CD4-positive, alpha-beta T cell treated with Interleukin-6 for 4 hours (primary cell): ENCODE measurements at regions not wholly inside any gene's neighbourhood (a gene's known extent, or its start where the extent isn't known, plus 50 kb on each side); places are given as distances from the start of the nearest gene placed in this dataset.

ENCODE experiments used
- DNase-seq: peaks from one replicate; pipeline ENCODE4 v3.0.0-alpha.2; 2020; ENCODE audit warnings: mixed read lengths

- no peak for DNase-seq
Observed at GRCh38 chr12:98296462-98297079, 218.8 kb upstream of the TMPO start.

DNA sequence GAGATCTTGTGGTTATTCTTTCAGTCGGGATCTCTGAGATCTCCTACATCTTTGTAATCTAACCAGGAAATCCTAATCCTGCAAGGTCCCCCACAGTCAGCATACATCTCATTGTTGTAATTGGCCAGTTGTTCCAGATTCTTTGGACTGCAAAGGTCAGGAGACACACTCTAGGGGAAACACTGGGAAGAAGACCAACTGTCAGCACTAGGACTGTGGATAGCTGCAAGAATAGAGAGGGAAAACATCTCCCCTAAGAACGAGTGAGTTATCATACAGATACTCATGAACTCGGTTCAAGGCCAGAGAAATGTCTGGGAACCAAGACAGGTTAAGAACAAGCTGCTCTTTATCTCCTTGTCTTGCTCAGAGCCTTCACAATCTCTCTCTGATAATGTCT is 217.9 kb upstream of the TMPO start:
- DNase-seq: no peak

DNA sequence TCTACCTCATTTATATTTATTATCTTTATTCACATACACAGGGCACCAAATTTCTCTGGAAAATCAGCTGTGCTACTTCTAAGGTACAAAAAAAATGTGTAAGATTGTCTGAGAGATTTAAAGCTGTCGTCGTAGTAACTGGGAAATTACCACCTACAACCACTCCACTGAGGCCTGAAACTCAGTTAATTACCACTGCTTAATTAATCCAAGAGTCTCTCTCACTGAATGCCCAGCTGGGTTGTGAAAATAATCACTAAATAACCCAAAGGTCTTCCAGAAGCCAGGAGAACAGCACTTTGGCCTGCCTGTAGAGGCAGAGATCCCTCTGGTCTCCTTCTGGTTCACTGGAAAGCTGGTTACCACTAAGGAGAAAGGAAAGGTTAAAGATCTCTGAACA is 207.2 kb upstream of the TMPO start:
- no peak for DNase-seq

DNA sequence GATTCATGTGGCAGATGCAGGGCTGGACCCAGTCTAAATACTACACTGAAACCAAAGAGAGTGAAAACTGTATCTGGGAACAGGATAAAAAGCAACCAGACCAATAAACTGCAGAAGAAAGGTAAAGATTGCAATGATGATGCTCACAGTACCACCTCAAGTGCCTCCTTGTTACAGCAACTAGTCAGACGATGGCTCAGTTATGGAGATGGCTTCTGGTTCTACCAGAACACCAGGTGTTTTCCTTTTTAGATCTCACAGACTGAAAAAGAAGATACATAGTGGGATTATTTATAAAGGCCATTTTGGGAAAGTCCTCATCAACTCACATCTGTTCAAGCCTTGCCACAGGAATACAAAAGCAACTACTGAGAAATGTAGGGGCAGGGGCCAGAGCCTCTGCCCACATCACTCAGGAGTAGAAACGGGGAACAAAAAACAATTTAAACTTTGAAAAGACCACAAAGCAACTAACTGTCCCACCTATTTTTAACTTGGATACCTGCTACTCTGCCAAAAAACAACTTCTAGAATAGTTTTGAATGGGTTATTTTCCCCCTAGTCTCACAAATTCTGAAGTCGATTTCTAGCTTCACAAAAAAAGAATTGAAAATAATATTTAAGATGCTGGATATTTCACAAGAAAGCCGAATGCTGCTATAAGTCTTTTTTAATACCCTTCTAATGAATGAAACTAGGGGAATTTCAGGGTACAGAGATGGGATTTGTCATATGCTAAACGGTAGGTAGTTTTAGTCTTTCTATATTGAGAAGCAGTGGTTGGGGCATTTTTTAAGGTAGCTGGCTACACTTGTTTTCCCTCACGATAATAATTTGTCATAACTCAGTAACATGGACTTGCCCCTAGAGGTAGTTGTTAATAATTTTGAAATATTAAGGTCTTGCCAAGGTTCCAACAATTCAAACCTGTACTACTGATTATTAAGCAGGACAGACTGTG is 197.2 kb upstream of the TMPO start:
- no peak for DNase-seq

DNA sequence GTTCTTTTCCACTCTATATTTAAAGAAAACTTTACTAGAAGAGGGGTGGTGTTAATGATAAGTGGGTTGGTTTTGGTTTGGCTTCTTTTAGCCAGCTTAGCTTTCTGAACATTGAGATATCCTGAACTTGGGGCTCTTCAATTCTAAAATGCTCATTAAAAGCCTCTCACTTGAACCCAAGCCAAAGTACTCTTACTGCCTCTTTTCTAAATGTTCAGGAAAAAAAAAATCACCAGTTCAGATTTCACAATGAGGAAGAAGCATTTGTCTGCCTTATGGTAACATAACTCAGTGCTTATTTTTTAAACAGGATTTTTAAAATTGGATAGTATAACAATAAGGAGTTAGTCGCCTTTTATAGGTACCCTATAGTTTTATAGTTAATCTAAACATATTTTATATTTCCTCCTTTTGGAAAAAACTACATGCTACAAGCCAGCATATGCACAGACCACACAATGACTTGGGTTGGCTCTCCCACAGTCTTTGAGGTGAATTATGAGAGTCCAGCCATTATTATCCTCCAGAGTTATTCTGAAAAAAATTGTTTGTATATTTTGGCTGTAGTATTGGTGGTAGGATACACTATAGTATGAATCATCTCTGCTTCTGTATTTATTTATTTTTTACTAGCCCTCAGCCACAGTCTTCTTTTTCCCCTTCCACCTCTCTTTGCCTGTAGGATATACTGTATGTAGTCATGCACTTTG is 195.5 kb upstream of the TMPO start:
- no peak for DNase-seq

DNA sequence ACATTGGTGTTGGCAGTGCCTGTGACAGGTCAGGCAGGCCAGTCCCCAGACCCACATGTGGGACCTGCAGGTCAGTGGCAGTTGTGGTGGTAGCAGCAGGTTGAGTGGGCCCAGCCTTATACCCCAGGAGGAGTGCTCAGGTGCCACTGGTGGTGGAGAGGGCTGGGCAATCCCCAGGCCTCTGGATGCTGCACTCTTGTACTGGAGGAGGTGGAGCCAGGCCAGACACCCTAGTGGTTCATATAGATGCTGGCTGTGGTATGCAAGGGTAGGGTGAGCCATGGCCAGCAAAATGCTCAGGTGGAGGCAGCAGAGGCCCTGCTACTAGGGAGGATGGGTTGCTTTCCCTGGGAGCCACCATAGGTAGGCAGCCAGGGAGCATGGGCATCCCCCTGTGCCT is 190.4 kb upstream of the TMPO start:
- no peak for DNase-seq

DNA sequence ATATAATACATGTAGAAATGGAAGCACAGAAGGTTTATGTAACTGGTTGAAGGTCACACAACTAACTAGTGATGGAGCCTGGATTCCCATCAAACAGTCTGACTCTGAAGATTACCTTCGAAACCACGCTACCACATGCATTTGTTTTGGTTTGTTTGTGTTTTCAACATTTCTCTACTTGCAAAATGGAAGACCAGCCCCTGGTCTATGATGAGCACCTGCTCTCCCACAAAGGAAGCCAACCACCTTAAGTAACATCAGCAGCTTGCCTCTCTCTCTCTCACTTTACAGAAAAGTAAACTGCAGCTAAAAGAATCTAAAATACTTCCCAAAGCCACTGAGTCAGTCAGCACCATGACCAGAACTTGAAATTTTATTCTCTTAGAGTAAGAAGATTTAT is 186.9 kb upstream of the TMPO start:
- no peak for DNase-seq

- no peak for DNase-seq
Observed at GRCh38 chr12:98329589-98329988, 185.8 kb upstream of the TMPO start.

- no peak for DNase-seq
Observed at GRCh38 chr12:98332642-98333041, 182.7 kb upstream of the TMPO start.

GRCh38 chr12:98334768-98335167 is 180.6 kb upstream of the TMPO start:
- DNase-seq: no peak

DNA sequence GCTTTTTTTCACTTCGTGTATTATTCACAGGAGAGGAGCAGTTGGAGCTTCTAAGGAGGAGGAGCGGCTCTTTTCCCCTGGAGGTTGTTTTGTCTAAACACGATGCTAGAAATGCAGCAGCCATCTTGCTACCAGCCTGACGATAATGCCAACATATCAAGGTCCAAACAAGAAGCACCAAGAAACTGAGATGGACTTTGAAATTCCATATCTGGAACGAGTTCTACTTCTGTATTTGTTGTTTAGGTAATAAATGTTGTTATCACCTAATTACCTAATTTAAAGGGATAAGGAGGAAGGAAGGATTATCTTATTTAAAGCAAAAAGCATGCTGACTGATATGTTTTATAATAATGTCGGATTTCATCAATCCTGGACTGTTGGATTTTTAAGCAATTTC is 174.4 kb upstream of the TMPO start:
- DNase-seq: no peak

DNA sequence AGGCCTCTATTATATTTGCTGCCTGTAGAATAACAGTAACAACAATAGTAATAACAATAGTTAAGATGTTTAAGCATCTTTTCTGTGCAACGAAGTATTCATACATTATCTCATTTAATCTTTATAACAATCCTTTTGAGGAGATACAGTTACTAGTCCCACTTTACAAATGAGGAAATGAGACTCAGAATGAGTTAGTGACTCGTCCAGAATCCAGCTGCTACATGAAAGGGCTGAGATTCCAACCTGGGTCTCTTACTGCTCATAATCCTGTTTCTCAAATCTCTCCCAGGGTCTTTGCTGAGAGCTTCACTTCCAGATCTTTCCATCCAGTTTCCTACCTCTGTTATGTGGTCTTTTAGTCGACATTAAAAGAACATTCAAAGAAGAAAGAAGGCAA is 173.7 kb upstream of the TMPO start:
- DNase-seq: no peak

- DNase-seq: no peak
Observed at GRCh38 chr12:98343002-98343567, 172.3 kb upstream of the TMPO start.

GRCh38 chr12:98344046-98344930 is 171.1 kb upstream of the TMPO start:
- DNase-seq: no peak

- no peak for DNase-seq
Observed at GRCh38 chr12:98345308-98345876, 170.0 kb upstream of the TMPO start.

- no peak for DNase-seq
Observed at GRCh38 chr12:98351089-98351488, 164.3 kb upstream of the TMPO start.

GRCh38 chr12:98351784-98352183 is 163.6 kb upstream of the TMPO start:
- no peak for DNase-seq

GRCh38 chr12:98352218-98352811 is 163.1 kb upstream of the TMPO start:
- DNase-seq: no peak

DNA sequence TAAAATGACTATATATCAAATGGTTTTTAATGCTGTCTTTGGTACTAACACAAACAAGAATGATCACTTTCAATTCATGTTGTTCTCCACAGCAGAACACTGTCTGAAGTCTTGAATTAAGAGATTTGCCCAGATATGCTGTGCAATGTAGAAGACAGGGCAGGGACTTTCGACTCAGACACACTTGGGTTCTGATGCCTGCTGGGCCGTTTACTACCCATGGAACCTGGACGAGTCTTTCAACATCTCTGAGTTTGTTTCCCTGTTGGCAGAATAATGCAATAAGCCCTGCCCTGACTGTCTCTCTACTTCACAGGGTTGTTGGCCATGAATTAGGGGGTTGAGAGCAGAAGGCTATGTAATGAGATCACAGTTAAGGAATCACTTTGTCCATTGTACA is 162.6 kb upstream of the TMPO start:
- DNase-seq: no peak

DNA sequence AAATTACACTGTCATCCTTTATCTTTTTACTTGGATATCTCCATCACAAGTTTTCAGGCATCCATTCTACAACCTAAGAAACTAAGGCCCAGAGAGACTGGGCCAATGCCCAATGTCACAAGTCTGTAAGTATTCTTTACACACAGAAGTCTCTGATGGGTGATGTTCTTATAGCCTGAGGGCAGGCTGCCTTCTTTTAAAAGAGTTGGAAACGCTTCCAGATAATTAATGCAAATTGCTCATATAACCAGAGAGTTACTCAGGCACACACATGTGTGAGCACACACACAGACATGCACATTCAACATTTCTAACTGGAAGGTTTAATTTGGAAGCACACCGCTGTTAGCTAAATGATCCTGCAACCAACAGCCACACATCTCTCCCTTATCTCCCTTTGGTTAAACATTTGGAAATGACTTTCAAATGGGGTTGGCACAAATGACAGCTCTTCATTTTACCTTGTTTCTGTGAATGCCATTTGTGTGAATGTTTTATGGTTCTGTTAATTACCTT is 160.8 kb upstream of the TMPO start:
- no peak for DNase-seq

GRCh38 chr12:98355322-98355721 is 160.1 kb upstream of the TMPO start:
- no peak for DNase-seq
